ENCODE measurements at regions not wholly inside any gene's neighbourhood (a gene's known extent, or its start where the extent isn't known, plus 50 kb on each side); places are given as distances from the start of the nearest gene placed in this dataset.
"Not testable (repeated sequence)": the region's sequence is repeated elsewhere in the genome, so short reads cannot be mapped to it uniquely, and the experiment has no call there.

- not testable (repeated sequence) for DNase-seq
These were observed 117.0 kb downstream of the TTC6 start for GRCh38 chr14:37712476-37712860.

- no peak for DNase-seq
These were observed 117.6 kb downstream of the TTC6 start for GRCh38 chr14:37712976-37713431.

GRCh38 chr14:37720131-37720530 is 124.7 kb downstream of the TTC6 start:
- DNase-seq = no peak

GRCh38 chr14:37721976-37722659 is 126.7 kb downstream of the TTC6 start:
- DNase-seq = no peak

GRCh38 chr14:37723515-37723914 is 128.1 kb downstream of the TTC6 start:
- no peak for DNase-seq

GRCh38 chr14:37726708-37727107 is 131.3 kb downstream of the TTC6 start:
- no peak for DNase-seq

- no peak for DNase-seq
These were observed 133.8 kb downstream of the TTC6 start for GRCh38 chr14:37729218-37729617.

GRCh38 chr14:37731094-37731493 is 135.7 kb downstream of the TTC6 start:
- DNase-seq = no peak

- DNase-seq = no peak
These were observed 150.2 kb downstream of the TTC6 start for GRCh38 chr14:37745657-37746056.

GRCh38 chr14:37746140-37746832 is 150.9 kb downstream of the TTC6 start:
- DNase-seq = no peak

- DNase-seq = no peak
These were observed 158.0 kb downstream of the TTC6 start for GRCh38 chr14:37753459-37753858.

- DNase-seq = not testable (repeated sequence)
These were observed 164.8 kb downstream of the TTC6 start for GRCh38 chr14:37760275-37760674.

GRCh38 chr14:37763266-37763665 is 167.8 kb downstream of the TTC6 start:
- DNase-seq = no peak

GRCh38 chr14:37772283-37772682 is 176.9 kb downstream of the TTC6 start:
- DNase-seq = not testable (repeated sequence)

- DNase-seq = no peak
These were observed 181.5 kb downstream of the TTC6 start for GRCh38 chr14:37776791-37777499.

- DNase-seq = no peak
These were observed 182.9 kb downstream of the TTC6 start for GRCh38 chr14:37778135-37778943.

GRCh38 chr14:37779480-37779879 is 184.1 kb downstream of the TTC6 start:
- DNase-seq = no peak

- DNase-seq = not testable (repeated sequence)
These were observed 185.3 kb downstream of the TTC6 start for GRCh38 chr14:37780731-37781130.

GRCh38 chr14:37784203-37784826 is 188.9 kb downstream of the TTC6 start:
- DNase-seq = not testable (repeated sequence)

- DNase-seq = not testable (repeated sequence)
These were observed 189.4 kb downstream of the TTC6 start for GRCh38 chr14:37784827-37785223.

- DNase-seq = not testable (repeated sequence)
These were observed 189.9 kb downstream of the TTC6 start for GRCh38 chr14:37785298-37785697.

- DNase-seq = not testable (repeated sequence)
These were observed 190.7 kb downstream of the TTC6 start for GRCh38 chr14:37786114-37786625.
